HepG2 (cell line): ENCODE measurements at regions not wholly inside any gene's neighbourhood (a gene's known extent, or its start where the extent isn't known, plus 50 kb on each side); places are given as distances from the start of the nearest gene placed in this dataset.
"Not testable (repeated sequence)": the region's sequence is repeated elsewhere in the genome, so short reads cannot be mapped to it uniquely, and the experiment has no call there.

Experiments used
- ATAC-seq: fragments of 200-7000 bp; cut with Tn5 transposase; 3 replicates; pipeline ENCODE4 v1.9.1; 2020; ENCODE audit warnings: mild to moderate bottlenecking, moderate library complexity
- BruUV-seq: library from RNA; stranded (reverse); fragments of 400-500 nt; replicated peaks from 2 replicates; lab custom pipeline; 2021; lab: Mats Ljungman, UMichigan
- CTCF ChIA-PET: fragments of 300-600 bp; formaldehyde crosslinking; extraction: SDS; loops from one replicate; lab custom pipeline; 2021; ENCODE audit warnings: low total read pairs, inconsistent platforms, low intra/inter-chr PET ratio; lab: Yijun Ruan, JAX
- POLR2A ChIA-PET: fragments of 350-600 bp; sonication (Branson Sonifier 250); formaldehyde crosslinking; loops from one replicate; lab custom pipeline; 2020; ENCODE audit warnings: antibody characterized with exemption, inconsistent platforms; lab: Yijun Ruan, JAX
- DNase-seq: peaks from one replicate; pipeline ENCODE4 v3.0.0-alpha.2; 2015; ENCODE audit warnings: low spot score
- FAIRE-seq: peaks from 3 replicates; lab custom pipeline; 2011; peaks lifted over from hg19 to GRCh38; lab: Jason Lieb, UNC
- H2AFZ ChIP-seq: one replicate; pipeline ENCODE4 v1.6.1; 2011; ENCODE audit warnings: low read length, inconsistent platforms
- H3K27ac ChIP-seq: fragments of 300-600 bp; 3 replicates; pipeline ENCODE4 v1.8.0; 2011; ENCODE audit warnings: mixed run types, mild to moderate bottlenecking, mixed read lengths, low read length, inconsistent platforms; ENCODE audit not compliant: insufficient read depth; ENCODE audit errors: extremely low read length
- H3K27me3 ChIP-seq, 2 experiments: fragments of 200-600 bp in 1 of 2; 2 replicates in 1 of 2; 3 replicates in 1 of 2; pipeline versions ENCODE4 v1.6.0 to v1.8.0; 2011; ENCODE audit warnings: low read length in 2 of 2, mild to moderate bottlenecking in 2 of 2, moderate library complexity in 2 of 2, inconsistent platforms in 1 of 2; ENCODE audit not compliant: insufficient read depth in 2 of 2, control insufficient read depth in 1 of 2
- H3K36me3 ChIP-seq, 2 experiments: fragments of 200-600 bp in 1 of 2; replicated peaks in 1 of 2; 2 replicates in 1 of 2; 3 replicates in 1 of 2; pipeline versions ENCODE4 v1.5.1 to v1.8.0; 2011; ENCODE audit warnings: low read length in 2 of 2, inconsistent platforms in 1 of 2; ENCODE audit not compliant: insufficient read depth in 2 of 2, control insufficient read depth in 1 of 2
- H3K4me1 ChIP-seq: 2 replicates; pipeline ENCODE4 v1.5.1; 2012; ENCODE audit warnings: low read length, inconsistent platforms; ENCODE audit not compliant: insufficient read depth
- H3K4me2 ChIP-seq: 2 replicates; pipeline ENCODE4 v1.6.0; 2011; ENCODE audit warnings: low read depth, low read length, inconsistent platforms
- H3K4me3 ChIP-seq, 3 experiments: fragments of 200-600 bp in 1 of 3; sonication (generic), shearing (Covaris generic) in 1 of 3; replicated peaks in 1 of 3; 2 replicates each; pipeline ENCODE4 v1.5.1; 2011 to 2016; ENCODE audit warnings: low read length in 3 of 3, inconsistent platforms in 2 of 3, low read depth in 2 of 3, mild to moderate bottlenecking in 2 of 3, control low read depth in 1 of 3, mixed read lengths in 1 of 3; ENCODE audit not compliant: insufficient read depth in 1 of 3
- H3K79me2 ChIP-seq: one replicate; pipeline ENCODE4 v1.6.1; 2011; ENCODE audit warnings: low read length, inconsistent platforms; ENCODE audit not compliant: insufficient read depth
- H3K9ac ChIP-seq: 2 replicates; pipeline ENCODE4 v1.6.0; 2011; ENCODE audit warnings: mild to moderate bottlenecking, low read depth, low read length, inconsistent platforms; ENCODE audit not compliant: insufficient read depth
- H3K9me3 ChIP-seq: 2 replicates; pipeline ENCODE4 v1.5.1; 2012; ENCODE audit warnings: mild to moderate bottlenecking, low read length
- H4K20me1 ChIP-seq: 2 replicates; pipeline ENCODE4 v1.6.0; 2011; ENCODE audit warnings: inconsistent platforms, mild to moderate bottlenecking, low read length, moderate library complexity; ENCODE audit not compliant: insufficient read depth
- AHR ChIP-seq: IDR thresholded peaks from 2 replicates; pipeline ENCODE4 v1.6.1; 2018; ENCODE audit warnings: missing genetic modification reagents, missing compliant biosample characterization
- KDM1A ChIP-seq: IDR thresholded peaks from 2 replicates; pipeline ENCODE4 v1.6.1; 2016; ENCODE audit warnings: missing compliant biosample characterization
- NAIF1 ChIP-seq: sonication (generic); formaldehyde crosslinking; IDR thresholded peaks from 2 replicates; pipeline ENCODE4 v1.5.0; 2020; ENCODE audit warnings: mild to moderate bottlenecking, missing genetic modification reagents, borderline replicate concordance
- NFYB ChIP-seq: sonication (generic); formaldehyde crosslinking; IDR thresholded peaks from 2 replicates; pipeline ENCODE4 v1.4.0; 2020; ENCODE audit warnings: missing genetic modification reagents
- SMARCE1 ChIP-seq: fragments of 450-650 bp; IDR thresholded peaks from 2 replicates; pipeline ENCODE4 v1.6.1; 2017; ENCODE audit warnings: borderline replicate concordance
- ZFAT ChIP-seq: sonication (generic); formaldehyde crosslinking; conservative IDR thresholded peaks from 2 replicates; pipeline ENCODE4 v1.8.1; 2023; ENCODE audit warnings: missing genetic modification reagents, inconsistent platforms
- ZNF746 ChIP-seq: sonication (generic); formaldehyde crosslinking; IDR thresholded peaks from 2 replicates; pipeline ENCODE4 v1.8.0; 2022; ENCODE audit warnings: mild to moderate bottlenecking, missing genetic modification reagents
- WGBS: methylation state at CpG from one replicate; pipeline ENCODE4 v1.1.6; 2017; ENCODE audit warnings: low lambda C conversion rate; 5-methylcytosine and 5-hydroxymethylcytosine counted together
- in situ Hi-C: cut with HindIII; loops from 2 replicates; pipeline ENCODE4 v1.10.0; 2017; ENCODE audit warnings: low pct_unique_long_range_greater_than_20kb; ENCODE audit not compliant: extremely low pct_ligation_motif_present
- intact Hi-C: fragments of 100-400 bp; cut with micrococcal nuclease; formaldehyde crosslinking; loops from one replicate; pipeline ENCODE4 v1.10.0; 2022; ENCODE audit not compliant: unreplicated experiment
- TF ChIP-seq, protein P1 (sequence below): sonication (generic); formaldehyde crosslinking; IDR thresholded peaks from 2 replicates; pipeline ENCODE4 v1.4.0; 2020; ENCODE audit warnings: low read depth, mild to moderate bottlenecking, missing genetic modification reagents
- TF ChIP-seq, protein P2 (sequence below): sonication (generic); formaldehyde crosslinking; IDR thresholded peaks from 2 replicates; pipeline ENCODE4 v1.5.0; 2020; ENCODE audit warnings: mild to moderate bottlenecking, missing genetic modification reagents
- TF ChIP-seq, protein P3 (sequence below): sonication (generic); formaldehyde crosslinking; IDR thresholded peaks from 2 replicates; pipeline ENCODE4 v1.4.0; 2020; ENCODE audit warnings: missing genetic modification reagents

DNA sequence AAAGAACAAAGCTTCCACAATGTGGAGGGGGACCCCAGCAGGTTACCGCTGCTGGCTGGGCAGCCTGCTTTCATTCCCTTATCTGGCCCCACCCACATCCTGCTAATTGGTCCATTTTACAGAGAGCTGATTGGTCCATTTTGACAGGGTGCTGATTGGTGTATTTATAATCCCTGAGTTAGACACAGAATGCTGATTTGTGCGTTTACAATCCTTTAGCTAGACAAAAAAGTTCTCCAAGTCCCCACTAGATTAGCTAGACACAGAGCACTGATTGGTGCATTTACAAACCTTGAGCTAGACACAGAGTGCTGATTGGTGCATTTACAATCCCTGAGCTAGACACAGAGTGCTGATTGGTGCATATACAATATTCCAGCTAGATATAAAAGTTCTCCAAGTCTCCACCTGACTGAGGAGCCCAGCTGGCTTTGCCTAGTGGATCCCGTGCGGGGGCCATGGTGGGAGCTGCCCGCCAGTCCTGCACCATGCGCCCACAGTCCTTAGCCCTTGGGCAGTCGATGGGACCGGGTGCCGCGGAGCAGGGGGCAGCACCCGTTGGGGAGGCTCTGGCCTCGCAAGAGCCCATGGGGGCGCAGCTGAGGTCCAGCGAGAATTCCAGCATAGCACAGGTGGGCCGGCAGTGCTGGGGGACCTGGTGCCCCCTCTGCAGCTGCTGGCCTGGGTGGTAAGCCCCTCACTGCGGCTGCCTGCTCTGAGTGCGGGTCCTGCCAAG, 88.8 kb upstream of the MYLIP start:
- H3K27ac ChIP-seq, H3K9me3 ChIP-seq, in situ Hi-C loops, BruUV-seq, CTCF ChIA-PET, intact Hi-C loops, H3K36me3 ChIP-seq, H2AFZ ChIP-seq, H3K27me3 ChIP-seq, DNase-seq, H4K20me1 ChIP-seq, H3K4me3 ChIP-seq, H3K79me2 ChIP-seq, ATAC-seq, POLR2A ChIA-PET, H3K9ac ChIP-seq: not testable (repeated sequence)
- WGBS, result 42% methylated on average over 7 of the region's 17 CpGs
- TF ChIP-seq NFYB (CRISPR knock-in tag), result 0 out of 2 replicates have a peak, but pooled peaks have one; percentile 15
- TF ChIP-seq, all 625 proteins: peak for 1; not testable (repeated sequence) for 624
- not testable (repeated sequence) for FAIRE-seq, H3K4me1 ChIP-seq, H3K4me2 ChIP-seq

DNA sequence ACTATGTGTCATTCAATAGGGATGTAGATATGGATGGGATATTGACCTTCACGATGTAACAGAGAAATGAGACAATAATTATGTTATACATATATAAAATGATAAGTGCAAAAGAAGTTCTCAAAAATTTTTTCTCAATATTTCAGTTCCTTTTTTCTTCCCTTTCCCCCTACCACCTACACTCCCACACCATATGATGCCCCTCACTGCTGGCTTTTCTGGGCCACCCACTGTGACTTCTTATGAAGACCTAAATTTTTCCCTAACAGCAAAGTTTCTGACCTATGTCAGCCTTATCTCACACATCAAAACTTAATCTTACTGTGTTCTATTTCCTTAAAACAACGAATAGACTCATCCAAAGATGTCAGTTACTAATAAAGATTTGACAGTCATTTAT, 89.9 kb upstream of the MYLIP start:
- BruUV-seq, result no TSS peak
- ATAC-seq (no peak), FAIRE-seq (no peak), DNase-seq (no peak)
- Histone ChIP-seq H3K4me1 (no peaks in the 10 kb centered on the region), H4K20me1 (no peaks in the 10 kb centered on the region), H3K4me3 (no peak overlapping the region), H3K27ac (no peak overlapping the region), H3K27me3 (peaks cover 0 to 5% of the 10 kb centered on the region in 2 experiments; a peak in 1 of 5 replicates), H3K79me2 (no peaks in the 10 kb centered on the region), H3K9me3 (no peaks in the 10 kb centered on the region; the same call in 1 of the 2 replicates), H2AFZ (no peak overlapping the region), H3K36me3 (no peaks in the 10 kb centered on the region), H3K4me2 (no peak overlapping the region), H3K9ac (no peak overlapping the region)
- CTCF ChIA-PET, result no interaction called here
- in situ Hi-C loops (no loop called here), intact Hi-C loops (no loop called here)
- POLR2A ChIA-PET, result no interaction called here
- WGBS, result 14% methylated on average over 2 of the region's 2 CpGs
- TF ChIP-seq NAIF1 (CRISPR knock-in tag) (no peak), KDM1A (CRISPR knock-in tag) (no peak), ZFAT (CRISPR knock-in tag) (no peak), ZNF746 (CRISPR knock-in tag) (no peak), AHR (no peak), SMARCE1 (no peak)
- TF ChIP-seq, protein P1, sequence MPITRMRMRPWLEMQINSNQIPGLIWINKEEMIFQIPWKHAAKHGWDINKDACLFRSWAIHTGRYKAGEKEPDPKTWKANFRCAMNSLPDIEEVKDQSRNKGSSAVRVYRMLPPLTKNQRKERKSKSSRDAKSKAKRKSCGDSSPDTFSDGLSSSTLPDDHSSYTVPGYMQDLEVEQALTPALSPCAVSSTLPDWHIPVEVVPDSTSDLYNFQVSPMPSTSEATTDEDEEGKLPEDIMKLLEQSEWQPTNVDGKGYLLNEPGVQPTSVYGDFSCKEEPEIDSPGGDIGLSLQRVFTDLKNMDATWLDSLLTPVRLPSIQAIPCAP, result no peak
- TF ChIP-seq, protein P2, sequence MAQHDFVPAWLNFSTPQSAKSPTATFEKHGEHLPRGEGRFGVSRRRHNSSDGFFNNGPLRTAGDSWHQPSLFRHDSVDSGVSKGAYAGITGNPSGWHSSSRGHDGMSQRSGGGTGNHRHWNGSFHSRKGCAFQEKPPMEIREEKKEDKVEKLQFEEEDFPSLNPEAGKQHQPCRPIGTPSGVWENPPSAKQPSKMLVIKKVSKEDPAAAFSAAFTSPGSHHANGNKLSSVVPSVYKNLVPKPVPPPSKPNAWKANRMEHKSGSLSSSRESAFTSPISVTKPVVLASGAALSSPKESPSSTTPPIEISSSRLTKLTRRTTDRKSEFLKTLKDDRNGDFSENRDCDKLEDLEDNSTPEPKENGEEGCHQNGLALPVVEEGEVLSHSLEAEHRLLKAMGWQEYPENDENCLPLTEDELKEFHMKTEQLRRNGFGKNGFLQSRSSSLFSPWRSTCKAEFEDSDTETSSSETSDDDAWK (CRISPR knock-in tag), result no peak
- TF ChIP-seq, protein P3, sequence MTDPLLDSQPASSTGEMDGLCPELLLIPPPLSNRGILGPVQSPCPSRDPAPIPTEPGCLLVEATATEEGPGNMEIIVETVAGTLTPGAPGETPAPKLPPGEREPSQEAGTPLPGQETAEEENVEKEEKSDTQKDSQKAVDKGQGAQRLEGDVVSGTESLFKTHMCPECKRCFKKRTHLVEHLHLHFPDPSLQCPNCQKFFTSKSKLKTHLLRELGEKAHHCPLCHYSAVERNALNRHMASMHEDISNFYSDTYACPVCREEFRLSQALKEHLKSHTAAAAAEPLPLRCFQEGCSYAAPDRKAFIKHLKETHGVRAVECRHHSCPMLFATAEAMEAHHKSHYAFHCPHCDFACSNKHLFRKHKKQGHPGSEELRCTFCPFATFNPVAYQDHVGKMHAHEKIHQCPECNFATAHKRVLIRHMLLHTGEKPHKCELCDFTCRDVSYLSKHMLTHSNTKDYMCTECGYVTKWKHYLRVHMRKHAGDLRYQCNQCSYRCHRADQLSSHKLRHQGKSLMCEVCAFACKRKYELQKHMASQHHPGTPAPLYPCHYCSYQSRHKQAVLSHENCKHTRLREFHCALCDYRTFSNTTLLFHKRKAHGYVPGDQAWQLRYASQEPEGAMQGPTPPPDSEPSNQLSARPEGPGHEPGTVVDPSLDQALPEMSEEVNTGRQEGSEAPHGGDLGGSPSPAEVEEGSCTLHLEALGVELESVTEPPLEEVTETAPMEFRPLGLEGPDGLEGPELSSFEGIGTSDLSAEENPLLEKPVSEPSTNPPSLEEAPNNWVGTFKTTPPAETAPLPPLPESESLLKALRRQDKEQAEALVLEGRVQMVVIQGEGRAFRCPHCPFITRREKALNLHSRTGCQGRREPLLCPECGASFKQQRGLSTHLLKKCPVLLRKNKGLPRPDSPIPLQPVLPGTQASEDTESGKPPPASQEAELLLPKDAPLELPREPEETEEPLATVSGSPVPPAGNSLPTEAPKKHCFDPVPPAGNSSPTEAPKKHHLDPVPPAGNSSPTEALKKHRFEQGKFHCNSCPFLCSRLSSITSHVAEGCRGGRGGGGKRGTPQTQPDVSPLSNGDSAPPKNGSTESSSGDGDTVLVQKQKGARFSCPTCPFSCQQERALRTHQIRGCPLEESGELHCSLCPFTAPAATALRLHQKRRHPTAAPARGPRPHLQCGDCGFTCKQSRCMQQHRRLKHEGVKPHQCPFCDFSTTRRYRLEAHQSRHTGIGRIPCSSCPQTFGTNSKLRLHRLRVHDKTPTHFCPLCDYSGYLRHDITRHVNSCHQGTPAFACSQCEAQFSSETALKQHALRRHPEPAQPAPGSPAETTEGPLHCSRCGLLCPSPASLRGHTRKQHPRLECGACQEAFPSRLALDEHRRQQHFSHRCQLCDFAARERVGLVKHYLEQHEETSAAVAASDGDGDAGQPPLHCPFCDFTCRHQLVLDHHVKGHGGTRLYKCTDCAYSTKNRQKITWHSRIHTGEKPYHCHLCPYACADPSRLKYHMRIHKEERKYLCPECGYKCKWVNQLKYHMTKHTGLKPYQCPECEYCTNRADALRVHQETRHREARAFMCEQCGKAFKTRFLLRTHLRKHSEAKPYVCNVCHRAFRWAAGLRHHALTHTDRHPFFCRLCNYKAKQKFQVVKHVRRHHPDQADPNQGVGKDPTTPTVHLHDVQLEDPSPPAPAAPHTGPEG, result no peak
